ENCODE measurements at regions not wholly inside any gene's neighbourhood (a gene's known extent, or its start where the extent isn't known, plus 50 kb on each side); places are given as distances from the start of the nearest gene placed in this dataset.

- no peak for DNase-seq
Measured at GRCh38 chr18:40863801-40864200, 1091.2 kb upstream of the PIK3C3 start.

GRCh38 chr18:40860189-40860588 lies 1094.8 kb upstream of the PIK3C3 start:
- DNase-seq, result no peak

- no peak for DNase-seq
Measured at GRCh38 chr18:40855661-40856060, 1099.4 kb upstream of the PIK3C3 start.

- no peak for DNase-seq
Measured at GRCh38 chr18:40852406-40852805, 1102.6 kb upstream of the PIK3C3 start.

GRCh38 chr18:40851014-40851429 lies 1104.0 kb upstream of the PIK3C3 start:
- DNase-seq, result no peak

GRCh38 chr18:40849886-40850285 lies 1105.1 kb upstream of the PIK3C3 start:
- no peak for DNase-seq

GRCh38 chr18:40841467-40841866 lies 1113.6 kb upstream of the PIK3C3 start:
- DNase-seq, result no peak

GRCh38 chr18:40841063-40841462 lies 1114.0 kb upstream of the PIK3C3 start:
- no peak for DNase-seq

- no peak for DNase-seq
Measured at GRCh38 chr18:40832362-40832761, 1122.7 kb upstream of the PIK3C3 start.

- no peak for DNase-seq
Measured at GRCh38 chr18:40824291-40824690, 1130.7 kb upstream of the PIK3C3 start.

- DNase-seq, result no peak
Measured at GRCh38 chr18:40821596-40822243, 1133.3 kb upstream of the PIK3C3 start.

GRCh38 chr18:40812981-40813515 lies 1142.0 kb upstream of the PIK3C3 start:
- no peak for DNase-seq

GRCh38 chr18:40810372-40810771 lies 1144.7 kb upstream of the PIK3C3 start:
- no peak for DNase-seq

GRCh38 chr18:40789286-40789685 lies 1165.7 kb upstream of the PIK3C3 start:
- no peak for DNase-seq

GRCh38 chr18:40782453-40783130 lies 1172.4 kb upstream of the PIK3C3 start:
- DNase-seq, result no peak

- no peak for DNase-seq
Measured at GRCh38 chr18:40769786-40770185, 1185.2 kb upstream of the PIK3C3 start.

GRCh38 chr18:40760251-40760650 lies 1194.8 kb upstream of the PIK3C3 start:
- no peak for DNase-seq

GRCh38 chr18:40754477-40754876 lies 1200.6 kb upstream of the PIK3C3 start:
- no peak for DNase-seq

- DNase-seq, result no peak
Measured at GRCh38 chr18:40752316-40752715, 1202.7 kb upstream of the PIK3C3 start.

GRCh38 chr18:40751186-40751585 lies 1203.8 kb upstream of the PIK3C3 start:
- no peak for DNase-seq

- DNase-seq, result no peak
Measured at GRCh38 chr18:40739029-40739428, 1216.0 kb upstream of the PIK3C3 start.

- DNase-seq, result no peak
Measured at GRCh38 chr18:40738321-40738880, 1216.6 kb upstream of the PIK3C3 start.

GRCh38 chr18:40708726-40709125 lies 1246.3 kb upstream of the PIK3C3 start:
- DNase-seq, result no peak

- no peak for DNase-seq
Measured at GRCh38 chr18:40707797-40708196, 1247.2 kb upstream of the PIK3C3 start.

All from NCI-H187 (cell line).